H1 (cell line): ENCODE measurements at regions not wholly inside any gene's neighbourhood (a gene's known extent, or its start where the extent isn't known, plus 50 kb on each side); places are given as distances from the start of the nearest gene placed in this dataset.

Experiments
- CTCF ChIP-seq, 3 experiments: IDR thresholded peaks; 1 replicate in 2 of 3; 2 replicates in 1 of 3; pipeline versions ENCODE4 v1.5.1 to v1.6.1; 2011; ENCODE audit warnings: low read length in 3 of 3, mild to moderate bottlenecking in 3 of 3, inconsistent platforms in 2 of 3, low read depth in 1 of 3, moderate library complexity in 1 of 3; ENCODE audit not compliant: insufficient read depth in 1 of 3; ENCODE audit errors: control extremely low read depth in 1 of 3
- HDAC2 ChIP-seq, 2 experiments: fragments of 300-600 bp in 1 of 2; sonication (generic) in 1 of 2; IDR thresholded peaks; 2 replicates each; pipeline ENCODE4 v1.6.1; 2011 to 2012; ENCODE audit warnings: low read depth in 2 of 2, low read length in 2 of 2, mild to moderate bottlenecking in 2 of 2, moderate library complexity in 2 of 2, borderline replicate concordance in 1 of 2, inconsistent platforms in 1 of 2
- MAFK ChIP-seq: IDR thresholded peaks from 2 replicates; pipeline ENCODE4 v1.6.1; 2012; ENCODE audit warnings: low read depth, mild to moderate bottlenecking, improper control_type of control experiment, low read length
- RBBP5 ChIP-seq: IDR thresholded peaks from 2 replicates; pipeline ENCODE4 v1.7.1; 2012; ENCODE audit warnings: low read depth, mild to moderate bottlenecking, inconsistent platforms, low read length, moderate library complexity, borderline replicate concordance
- YY1 ChIP-seq: IDR thresholded peaks from 2 replicates; pipeline ENCODE4 v1.6.1; 2011; ENCODE audit warnings: low read depth, mild to moderate bottlenecking, low read length

GRCh38 chr18:53784253-53784652 lies 440.2 kb downstream of the MBD2 start:
- TF ChIP-seq CTCF (IDR thresholded peaks at IDR 0.05; ENCODE audit: control extremely low read depth in 1 of 3, insufficient read depth in 1 of 3, low read depth in 1 of 3, low read length in 3 of 3) (no peak), RBBP5 (no peak), MAFK (no peak), YY1 (no peak), HDAC2 (IDR thresholded peaks at IDR 0.05; ENCODE audit: borderline replicate concordance in 1 of 2, low read depth in 2 of 2, low read length in 2 of 2) (no peak)
